T-helper 1 cell treated with Interleukin-12 subunit alpha and Interleukin-12 subunit beta and Interleukin-4 antibody, amounts not matched to agents 30 ng/mL and 1 ng/mL, for 36 hours (primary cell): ENCODE measurements at regions not wholly inside any gene's neighbourhood (a gene's known extent, or its start where the extent isn't known, plus 50 kb on each side); places are given as distances from the start of the nearest gene placed in this dataset.

Source experiments
- intact Hi-C: fragments of 100-400 bp; cut with micrococcal nuclease; formaldehyde crosslinking; loops from one replicate; pipeline ENCODE4 v1.15.1; 2024

DNA sequence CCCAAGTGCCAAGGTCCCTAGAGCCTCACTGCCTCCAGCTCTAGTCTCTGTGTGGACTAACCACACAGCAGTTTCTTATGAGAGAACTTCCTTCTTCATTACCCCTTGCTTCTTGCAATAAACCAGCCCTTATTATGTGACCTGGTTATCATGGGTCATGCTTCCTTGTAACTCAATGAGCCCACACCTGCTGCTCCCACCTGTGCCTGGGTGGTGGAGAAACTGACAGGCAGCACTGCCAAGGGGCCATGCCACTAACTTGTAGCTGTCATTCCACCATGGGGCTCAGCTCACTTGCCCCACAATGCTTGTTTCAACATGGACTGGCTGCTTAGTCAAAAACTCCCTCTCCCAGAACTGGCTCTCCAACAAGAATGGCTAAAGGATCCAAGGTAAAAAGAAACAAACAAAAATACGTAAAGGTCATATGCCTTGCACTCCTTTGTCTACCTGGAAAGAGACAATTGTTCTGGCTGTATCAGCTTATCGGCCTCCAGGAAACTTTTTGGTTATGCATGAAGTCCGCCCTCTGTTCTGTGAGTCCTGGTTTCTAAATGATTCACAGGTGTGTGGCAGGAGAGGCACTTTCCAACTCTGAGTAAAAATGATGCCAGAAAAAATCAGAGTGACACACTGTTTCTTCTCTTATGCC is 446.4 kb downstream of the COG6 start:
- intact Hi-C loops = loop anchor here (1.0 to 5.0 kb wide), 6 partner anchors 15 to 145 kb away; no protein-coding TSS in a partner anchor

DNA sequence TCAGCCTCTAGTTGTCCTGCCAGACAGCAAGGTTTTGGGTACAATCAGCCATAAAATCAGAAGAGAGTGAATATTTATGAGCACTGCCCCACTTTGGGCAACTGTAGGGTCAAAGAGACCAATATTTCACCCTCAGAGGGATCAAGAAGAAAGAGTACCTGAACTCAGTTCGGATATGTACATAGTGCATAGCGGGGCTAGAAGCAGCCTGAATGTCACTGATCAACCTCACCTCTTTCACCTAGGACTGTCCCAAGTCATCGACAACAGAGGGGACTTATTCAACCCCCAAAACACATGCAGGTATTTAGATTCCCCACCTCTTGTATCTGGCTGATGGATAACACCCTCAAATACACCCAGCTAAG is 446.9 kb downstream of the COG6 start:
- intact Hi-C loops = loop anchor here (1.0 to 5.0 kb wide), 6 partner anchors 14 to 145 kb away; no protein-coding TSS in a partner anchor

DNA sequence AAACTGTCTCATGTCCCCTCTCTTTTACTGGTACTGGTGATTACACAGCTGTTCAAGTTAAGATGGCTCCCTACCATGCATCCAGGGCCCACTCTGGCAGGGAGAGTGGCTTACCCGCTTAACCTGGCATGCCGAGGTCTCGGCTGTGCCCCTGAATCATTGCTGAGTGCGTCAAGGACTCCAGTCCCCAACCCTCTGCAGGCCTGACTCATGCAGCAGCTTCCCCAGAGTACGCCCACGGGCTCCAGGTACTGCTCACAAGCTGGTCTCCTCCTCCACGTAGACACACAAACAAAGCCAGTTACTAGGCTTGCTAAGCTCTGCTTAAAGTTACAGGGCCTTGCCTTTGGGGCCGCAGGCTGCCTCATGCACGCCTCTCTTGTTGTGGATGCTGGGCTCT is 447.4 kb downstream of the COG6 start:
- intact Hi-C loops = loop anchor here (1.0 to 5.0 kb wide), 6 partner anchors 14 to 146 kb away; no protein-coding TSS in a partner anchor

DNA sequence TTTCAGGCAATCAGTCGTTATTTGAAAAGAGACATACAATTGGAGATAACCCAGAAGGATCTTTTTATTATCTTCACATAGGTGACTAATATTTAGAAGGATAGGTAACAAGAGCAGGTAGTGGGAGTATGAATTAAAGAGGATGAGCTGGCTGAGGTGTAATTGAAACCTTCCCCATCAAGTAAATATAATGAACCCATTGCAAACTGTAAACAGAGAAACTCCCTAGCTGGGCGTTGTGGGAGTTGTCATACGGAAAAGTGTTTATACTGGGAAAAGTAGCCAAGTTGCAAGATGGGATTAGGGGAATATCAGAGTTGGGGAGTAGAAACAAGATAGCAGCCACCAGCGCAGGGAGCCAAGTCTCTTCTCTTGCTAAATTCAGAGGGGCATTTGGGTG is 448.4 kb downstream of the COG6 start:
- intact Hi-C loops = loop anchor here (2.0 to 5.0 kb wide), 3 partner anchors 13 to 147 kb away; no protein-coding TSS in a partner anchor

DNA sequence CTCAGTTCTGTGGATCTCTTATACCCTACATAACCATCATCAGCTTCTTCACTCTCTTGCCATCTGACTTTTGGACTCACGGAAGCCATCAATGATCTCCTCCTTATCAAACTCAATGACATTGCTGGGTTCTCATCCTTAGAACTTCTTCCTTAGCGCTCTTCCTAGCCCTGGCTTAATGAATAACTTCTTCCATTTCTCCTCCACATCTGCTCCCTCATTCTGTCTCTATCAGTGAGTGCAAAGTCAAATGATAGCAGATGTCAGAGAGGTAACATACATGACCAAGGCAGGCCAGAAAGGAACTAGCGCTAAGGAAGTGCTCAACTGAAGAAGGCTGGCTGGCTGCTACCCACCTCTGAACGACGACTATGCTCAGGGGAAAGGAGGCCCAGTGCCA is 449.8 kb downstream of the COG6 start:
- intact Hi-C loops = no loop called here

DNA sequence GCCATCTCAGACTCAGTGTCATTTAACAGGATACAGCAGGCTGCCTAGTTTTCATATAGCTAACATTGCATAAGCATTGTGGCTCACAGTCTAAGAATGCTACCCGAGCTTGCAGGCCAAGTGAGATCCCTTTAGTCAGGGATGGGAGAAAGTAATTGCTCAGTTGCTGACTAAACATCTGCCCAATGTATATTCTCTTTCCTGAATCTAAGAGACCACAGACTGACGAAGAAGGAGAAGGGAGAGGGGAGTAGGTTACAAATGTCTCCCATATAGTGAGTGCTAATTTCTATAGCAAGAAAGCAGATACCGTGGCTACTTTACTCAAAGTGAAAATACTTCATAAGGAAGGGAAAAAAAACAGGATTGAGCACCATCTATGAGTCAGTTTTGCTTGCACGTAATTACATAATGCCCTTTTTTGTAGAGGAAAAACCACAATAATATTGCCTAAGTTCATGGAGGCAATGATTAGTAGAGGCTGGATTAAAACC is 453.9 kb downstream of the COG6 start:
- intact Hi-C loops = no loop called here

DNA sequence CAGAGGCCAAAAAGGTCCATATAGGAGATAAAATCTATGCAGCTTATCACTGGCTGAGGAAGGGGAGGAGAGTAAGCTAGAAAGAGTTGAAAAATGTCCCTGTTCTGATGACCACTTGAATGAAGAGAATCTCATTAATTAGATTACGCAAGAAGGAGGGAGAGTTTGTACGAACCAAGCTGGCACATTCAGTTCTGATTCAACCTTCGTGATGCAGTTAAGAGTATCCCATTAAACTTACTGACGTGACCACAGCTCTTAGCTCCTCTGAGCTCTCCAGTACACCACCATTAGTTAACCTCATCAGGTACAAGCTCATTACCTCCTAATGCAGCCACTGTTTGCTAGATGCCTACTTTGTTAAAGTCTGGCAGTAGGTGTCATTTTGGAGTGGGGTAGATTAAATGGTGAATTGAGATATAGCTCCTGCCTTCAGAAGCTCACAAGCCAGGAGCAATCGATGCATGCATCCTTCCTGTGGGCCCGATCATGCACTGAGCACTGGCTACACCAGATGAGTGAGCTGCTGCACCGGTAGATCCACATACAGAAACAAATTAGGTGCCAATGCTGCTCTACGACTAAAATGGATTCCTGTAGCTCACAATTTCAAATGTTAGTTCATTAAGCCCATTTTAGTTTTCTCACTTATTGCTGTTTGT is 458.3 kb downstream of the COG6 start:
- intact Hi-C loops = no loop called here

DNA sequence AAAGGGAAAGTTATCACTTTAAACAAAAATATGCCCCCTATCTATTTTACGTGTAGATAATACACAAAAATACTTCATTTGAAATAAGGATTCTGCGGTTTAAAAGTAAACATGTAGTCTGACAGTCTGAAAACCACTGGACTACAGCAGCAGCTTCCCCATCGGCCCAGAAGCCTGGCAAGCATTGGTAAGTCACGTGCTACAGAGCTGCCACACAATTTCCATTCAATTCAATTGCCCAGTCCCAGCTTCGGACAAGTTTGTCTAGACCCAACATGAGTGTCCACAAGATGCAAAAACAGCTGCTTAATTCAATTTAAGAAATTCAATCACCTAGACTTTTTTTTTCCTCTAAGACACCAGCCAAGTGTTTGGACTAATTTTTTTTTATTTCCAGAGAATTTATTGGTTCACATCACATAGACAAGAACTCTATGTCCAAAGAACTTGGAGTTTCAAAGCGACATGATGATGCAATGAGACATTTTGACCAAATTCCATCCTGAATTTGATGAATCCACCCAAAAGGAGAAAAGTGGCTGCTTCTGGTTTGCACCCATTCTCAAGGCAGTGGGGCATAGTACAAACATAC is 458.9 kb downstream of the COG6 start:
- intact Hi-C loops = no loop called here

DNA sequence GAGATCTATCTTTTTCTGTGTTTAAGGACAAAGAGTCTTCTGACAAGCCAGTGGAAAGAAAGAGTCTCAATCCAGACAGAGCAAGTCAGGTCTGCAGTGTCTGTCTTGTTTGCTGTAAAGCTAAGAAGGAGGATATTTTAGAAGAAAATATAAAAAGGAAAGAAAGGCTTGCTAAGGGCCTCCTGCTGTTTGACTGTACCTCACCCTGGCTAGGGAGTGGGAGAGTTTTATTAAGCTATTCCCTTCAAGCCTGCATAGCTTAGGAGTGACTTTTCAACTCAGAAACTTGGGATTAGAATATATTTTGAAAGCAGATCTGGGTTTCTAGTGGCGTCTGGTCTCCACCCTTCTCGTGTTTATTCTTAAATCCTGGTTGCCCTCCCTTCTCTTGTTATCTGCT is 460.0 kb downstream of the COG6 start:
- intact Hi-C loops = loop anchor here (5.0 kb wide), 1 partner anchor 72 kb away; no protein-coding TSS in a partner anchor

DNA sequence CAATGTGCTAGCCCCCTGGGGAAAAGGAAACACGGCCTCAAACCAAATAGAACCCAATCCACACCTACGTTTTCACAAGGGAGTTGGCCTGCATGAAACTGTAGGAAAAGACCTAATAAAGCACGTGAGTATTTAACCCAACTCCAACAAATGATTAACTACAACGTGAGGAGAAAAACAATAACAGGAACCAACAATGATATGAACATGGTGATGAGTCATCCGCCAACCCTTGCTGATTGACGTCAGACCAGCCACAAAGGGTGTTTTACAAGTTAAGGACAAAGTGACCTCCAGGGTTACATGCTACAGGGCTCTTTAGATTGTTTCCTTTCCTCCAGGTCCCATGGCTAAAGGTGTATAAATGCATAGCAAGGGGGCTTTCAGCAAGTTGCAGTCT is 460.5 kb downstream of the COG6 start:
- intact Hi-C loops = loop anchor here (1.0 to 5.0 kb wide), 5 partner anchors 13 to 90 kb away; no protein-coding TSS in a partner anchor

DNA sequence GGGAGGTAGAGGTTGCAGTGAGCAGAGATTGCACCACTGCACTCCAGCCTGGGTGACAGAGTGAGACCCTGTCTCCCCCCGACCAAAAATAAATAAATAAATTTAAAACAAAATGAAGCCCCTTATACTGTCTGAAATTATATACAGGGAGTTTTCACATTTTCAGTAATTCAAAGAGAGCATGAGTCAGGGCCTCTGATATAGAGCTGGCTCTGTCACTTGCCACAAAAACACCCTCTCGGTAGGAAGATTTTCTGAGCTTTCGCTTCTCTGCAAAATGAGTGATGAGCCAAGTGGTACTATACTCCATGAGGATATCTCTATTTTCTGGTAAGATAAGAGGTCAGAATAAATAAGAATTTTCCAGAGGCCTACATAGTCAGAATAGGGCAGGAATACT is 462.9 kb downstream of the COG6 start:
- intact Hi-C loops = loop anchor here (5.0 kb wide), 1 partner anchor 69 kb away; no protein-coding TSS in a partner anchor

DNA sequence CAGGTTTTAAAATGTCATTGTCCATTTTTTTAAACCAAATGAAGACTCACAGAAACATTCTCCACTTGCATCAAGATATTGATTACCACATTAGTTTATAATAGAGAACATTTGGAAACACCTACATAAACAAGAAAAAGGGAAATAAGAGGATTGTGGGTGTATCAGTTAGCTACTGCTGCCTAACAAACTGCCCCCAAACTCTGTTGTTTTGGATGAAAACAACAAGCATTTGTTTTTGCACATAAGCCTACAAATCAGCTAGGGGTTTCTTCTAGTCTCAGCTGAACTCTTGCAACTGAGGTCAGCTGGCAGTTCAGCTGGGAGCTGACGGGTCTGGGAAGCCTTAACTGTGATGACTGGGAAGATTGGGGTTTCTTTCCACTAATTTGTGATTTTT is 464.4 kb downstream of the COG6 start:
- intact Hi-C loops = loop anchor here (5.0 kb wide), 1 partner anchor 67 kb away; no protein-coding TSS in a partner anchor

DNA sequence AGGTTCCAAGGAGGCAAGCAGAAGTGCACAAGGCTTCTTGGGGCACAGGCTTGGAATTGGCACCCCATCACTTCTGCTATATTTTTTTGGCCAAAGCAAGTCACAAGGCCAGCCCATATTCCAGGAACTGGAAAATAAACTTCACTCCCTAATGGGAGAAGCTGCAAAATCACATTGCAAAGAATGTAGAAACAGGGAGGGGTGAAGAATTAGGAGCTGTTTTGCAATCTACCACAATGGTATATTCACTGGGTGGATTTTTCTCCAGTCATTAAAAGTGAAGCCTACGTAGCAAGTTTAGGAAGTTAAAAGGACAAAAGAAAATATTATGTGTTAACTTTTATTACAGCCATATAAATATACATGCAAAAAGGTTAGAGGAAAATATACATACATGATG is 464.8 kb downstream of the COG6 start:
- intact Hi-C loops = no loop called here

DNA sequence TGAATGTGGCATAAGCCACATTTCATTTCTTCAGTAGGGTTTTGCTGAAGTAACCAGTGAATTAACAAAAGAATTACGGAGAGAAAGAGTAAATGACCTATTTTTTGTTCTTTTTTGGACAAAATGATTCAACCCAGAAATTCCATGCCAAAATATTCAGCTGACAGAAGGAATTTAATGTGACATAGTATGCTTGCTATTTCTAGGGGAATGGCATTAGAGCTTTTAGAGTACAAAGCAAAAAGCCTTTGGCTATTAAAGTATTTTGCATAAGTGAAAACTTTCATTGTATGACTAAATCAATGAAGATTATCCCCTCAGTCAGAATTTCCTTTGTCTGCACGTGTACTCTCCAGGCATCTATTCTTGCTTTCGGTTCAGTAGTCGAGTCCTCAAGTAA is 465.3 kb downstream of the COG6 start:
- intact Hi-C loops = no loop called here

DNA sequence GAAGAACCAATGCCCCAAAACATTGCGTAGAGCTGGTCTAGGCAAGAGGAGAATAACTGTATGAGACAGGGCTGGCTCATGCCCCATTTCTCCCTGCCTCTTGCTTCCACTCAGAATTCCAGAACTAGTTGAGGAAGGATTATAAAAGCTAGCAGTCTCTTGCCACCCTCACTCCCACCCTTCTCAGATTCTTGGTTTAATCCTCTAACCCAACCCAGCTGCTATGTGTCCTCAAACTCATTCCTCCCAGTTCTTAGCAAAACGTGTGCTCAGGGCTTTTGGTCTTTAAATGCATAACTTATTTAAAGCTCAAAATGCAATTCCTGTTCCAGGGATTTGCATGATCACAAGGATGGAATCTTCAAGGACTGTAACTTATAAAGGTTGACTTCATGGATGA is 466.3 kb downstream of the COG6 start:
- intact Hi-C loops = no loop called here

DNA sequence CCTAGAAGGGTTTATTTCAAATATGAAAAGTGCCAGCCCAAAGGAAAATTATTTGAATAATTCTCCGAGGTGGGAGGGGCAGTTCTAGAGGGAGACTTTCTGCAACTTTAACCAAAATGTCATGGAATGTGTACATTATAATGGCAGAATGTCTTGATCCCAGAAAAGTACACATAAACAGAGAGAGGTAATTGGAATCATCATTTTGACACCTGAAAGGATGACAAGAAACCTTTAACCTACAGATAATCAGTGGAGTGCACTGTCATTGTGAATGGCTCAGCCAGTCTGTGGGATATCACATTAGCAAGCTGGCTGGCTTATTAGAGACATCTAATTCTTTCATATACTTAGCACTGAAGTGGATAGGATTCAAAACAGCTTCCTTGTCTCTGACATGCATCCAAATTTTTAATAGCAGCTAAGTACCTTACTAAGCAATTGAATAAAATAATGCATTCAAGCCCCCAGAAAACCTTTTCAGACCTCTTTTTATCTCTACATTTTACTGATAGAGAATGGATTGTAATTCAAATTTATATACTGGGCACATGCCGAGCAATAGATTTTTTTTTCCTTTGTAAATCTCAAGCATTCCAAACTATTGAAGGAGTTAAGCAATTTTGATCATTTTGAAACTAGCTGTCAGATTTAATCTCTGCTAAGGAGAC is 468.6 kb downstream of the COG6 start:
- intact Hi-C loops = no loop called here

DNA sequence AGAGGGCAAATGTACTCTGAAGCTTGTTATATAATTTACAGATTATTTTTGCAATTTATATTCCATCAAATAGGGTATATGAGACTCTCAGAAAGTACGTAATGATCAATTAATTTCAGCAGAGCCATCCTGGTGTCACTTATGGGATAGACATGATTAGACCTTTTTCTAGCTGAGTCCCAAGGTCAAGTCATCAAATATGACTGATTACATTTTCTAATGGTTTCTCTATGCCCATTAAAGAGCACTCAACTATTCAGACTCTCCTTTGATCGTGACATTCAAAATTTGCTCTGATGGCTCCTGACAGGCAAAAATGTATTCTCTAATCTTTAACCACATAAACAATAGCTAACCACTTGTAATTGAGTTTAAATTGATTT is 469.2 kb downstream of the COG6 start:
- intact Hi-C loops = no loop called here

DNA sequence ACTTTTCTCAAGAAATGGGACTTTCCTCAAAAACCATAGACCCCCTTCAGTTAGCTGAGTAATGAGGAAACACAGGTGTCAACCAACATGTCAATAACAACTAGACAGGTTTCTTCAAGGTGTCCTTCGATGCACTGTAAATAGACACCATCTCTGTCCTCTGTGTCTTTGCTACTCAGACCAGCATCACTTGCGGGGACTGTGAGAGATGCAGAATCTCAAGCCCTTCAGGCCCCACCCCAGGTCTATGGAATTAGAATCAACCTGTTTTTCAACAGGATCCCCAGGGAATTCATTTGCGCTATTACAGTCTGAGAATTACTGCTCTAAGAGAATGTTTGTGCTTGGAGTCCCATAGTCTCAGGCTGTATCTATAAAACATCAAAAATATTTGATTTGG is 469.9 kb downstream of the COG6 start:
- intact Hi-C loops = no loop called here

DNA sequence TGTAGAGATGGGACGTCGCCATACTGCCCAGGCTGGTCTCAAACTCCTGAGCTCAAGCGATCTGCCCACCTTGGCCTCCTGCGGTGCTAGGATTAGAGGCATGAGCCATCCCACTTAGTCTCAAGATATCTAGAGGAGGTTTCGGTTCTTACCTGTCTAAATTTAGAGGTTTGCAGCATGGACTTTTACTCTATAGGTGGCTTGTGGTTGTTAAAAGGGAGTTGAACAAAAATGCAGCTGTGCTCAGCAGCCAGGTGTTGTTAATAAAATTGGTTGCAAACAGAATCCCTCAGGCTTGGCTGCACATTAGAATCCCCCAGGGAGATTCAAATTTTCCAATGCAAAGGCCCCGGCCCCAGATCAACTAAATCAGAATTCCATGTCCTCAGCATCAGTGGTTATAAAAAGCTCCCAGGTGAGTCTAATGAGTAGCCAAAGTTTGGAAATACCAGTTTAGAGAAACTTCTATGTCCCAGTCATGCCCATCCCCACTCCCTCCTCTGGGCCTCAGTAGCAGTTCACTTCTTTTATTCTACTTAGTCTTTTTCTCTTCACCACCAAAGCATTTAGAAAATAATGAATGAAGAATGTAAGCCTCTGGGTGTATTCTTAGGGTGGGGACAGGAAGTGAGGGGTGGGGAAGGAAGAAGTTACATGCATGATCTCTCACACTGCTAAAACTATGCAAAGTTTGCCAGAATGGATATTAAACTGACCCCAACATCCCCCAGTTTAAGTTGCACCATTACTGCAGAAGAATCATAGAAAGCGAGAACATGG is 471.0 kb downstream of the COG6 start:
- intact Hi-C loops = no loop called here

DNA sequence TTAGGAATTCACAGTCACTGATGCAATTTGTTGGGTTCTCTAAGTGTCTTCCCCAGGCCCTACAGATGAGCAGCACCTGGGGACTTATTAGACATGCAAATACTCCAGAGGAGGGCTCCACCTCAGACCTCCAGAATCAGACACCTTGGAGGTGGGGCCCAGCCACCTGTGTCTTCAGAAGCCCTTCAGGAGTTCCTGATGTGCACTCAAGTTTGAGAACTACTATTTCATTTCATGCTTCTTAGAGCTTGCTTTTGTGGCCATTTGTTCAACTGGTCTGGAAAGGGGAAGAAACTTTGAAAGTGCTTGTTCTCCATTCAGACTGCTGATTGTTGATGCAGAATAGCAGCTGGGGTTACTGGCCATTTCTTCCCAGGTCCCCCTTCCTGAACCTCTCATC is 472.0 kb downstream of the COG6 start:
- intact Hi-C loops = no loop called here

DNA sequence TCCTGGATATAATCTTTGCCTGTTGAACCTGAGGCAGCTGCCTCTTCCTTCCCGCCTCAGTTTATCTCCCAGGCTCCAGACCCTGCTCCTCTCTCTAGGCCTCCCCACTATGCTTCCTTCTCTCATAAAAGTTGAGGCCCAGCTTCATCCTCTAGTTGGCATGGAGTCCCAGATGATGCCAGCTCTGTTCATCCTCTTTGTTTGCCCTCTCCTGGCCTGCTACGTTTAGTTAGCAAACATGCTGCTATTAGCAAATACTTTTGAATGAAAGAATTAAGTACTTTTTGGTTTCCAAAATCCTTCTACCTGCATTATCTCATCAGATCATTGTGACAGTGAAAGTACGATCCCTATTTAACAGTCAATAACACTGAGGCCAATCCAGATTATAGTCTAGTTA is 472.5 kb downstream of the COG6 start:
- intact Hi-C loops = no loop called here
